IMR-90 (cell line): ENCODE measurements at regions not wholly inside any gene's neighbourhood (a gene's known extent, or its start where the extent isn't known, plus 50 kb on each side); places are given as distances from the start of the nearest gene placed in this dataset.

Experiments used
- ATAC-seq: fragments of 200-7000 bp; cut with Tn5 transposase; 2 replicates; pipeline ENCODE4 v1.9.1; 2020; ENCODE audit warnings: low read depth, mild to moderate bottlenecking, moderate library complexity
- BruUV-seq: library from RNA; stranded (reverse); fragments of 400-500 nt; replicated peaks from 2 replicates; lab custom pipeline; 2021; lab: Mats Ljungman, UMichigan
- CTCF ChIA-PET: fragments of 300-600 bp; formaldehyde crosslinking; extraction: SDS; loops from one replicate; lab custom pipeline; 2021; ENCODE audit warnings: antibody characterized with exemption; lab: Yijun Ruan, JAX
- POLR2A ChIA-PET: fragments of 300-600 bp; sonication (Branson Sonifier 250); formaldehyde crosslinking; loops from one replicate; lab custom pipeline; 2022; ENCODE audit warnings: antibody characterized with exemption; ENCODE audit not compliant: unreplicated experiment; lab: Charles Lee
- DNase-seq: peaks from one replicate; pipeline ENCODE4 v3.0.0; 2013
- H2AFZ ChIP-seq: replicated peaks from 2 replicates; pipeline ENCODE3; 2013; ENCODE audit warnings: low read length, mild to moderate bottlenecking; ENCODE audit not compliant: poor library complexity
- H2AK5ac ChIP-seq: 2 replicates; pipeline ENCODE4 v1.6.1; 2013; ENCODE audit warnings: low read depth, low read length, inconsistent platforms
- H2AK9ac ChIP-seq: replicated peaks from 2 replicates; pipeline ENCODE3; 2013; ENCODE audit warnings: mild to moderate bottlenecking, low read depth, low read length, moderate library complexity; ENCODE audit not compliant: poor library complexity
- H2BK120ac ChIP-seq: 2 replicates; pipeline ENCODE4 v1.6.1; 2013; ENCODE audit warnings: low read depth, low read length, inconsistent platforms
- H2BK15ac ChIP-seq: 3 replicates; pipeline ENCODE4 v1.6.1; 2013; ENCODE audit warnings: low read depth, low read length, inconsistent platforms
- H2BK20ac ChIP-seq: 2 replicates; pipeline ENCODE4 v1.6.1; 2013; ENCODE audit warnings: low read depth, mild to moderate bottlenecking, inconsistent platforms, low read length, moderate library complexity
- H2BK5ac ChIP-seq: 2 replicates; pipeline ENCODE4 v1.6.1; 2013; ENCODE audit warnings: mild to moderate bottlenecking, low read depth, low read length, inconsistent platforms; ENCODE audit not compliant: poor library complexity, severe bottlenecking
- H3K14ac ChIP-seq: replicated peaks from 2 replicates; pipeline ENCODE4 v1.6.1; 2013; ENCODE audit warnings: low read depth, low read length, inconsistent platforms
- H3K18ac ChIP-seq: 2 replicates; pipeline ENCODE4 v1.6.1; 2013; ENCODE audit warnings: low read depth, low read length, control low read depth
- H3K23ac ChIP-seq: 2 replicates; pipeline ENCODE4 v1.6.1; 2013; ENCODE audit warnings: low read depth, low read length, inconsistent platforms
- H3K27ac ChIP-seq: 2 replicates; pipeline ENCODE4 v1.5.1; 2013; ENCODE audit warnings: mild to moderate bottlenecking, control low read depth, low read length; ENCODE audit not compliant: insufficient read depth
- H3K27me3 ChIP-seq: 2 replicates; pipeline ENCODE4 v1.6.1; 2013; ENCODE audit warnings: low read length; ENCODE audit not compliant: control insufficient read depth, insufficient read depth
- H3K36me3 ChIP-seq: 2 replicates; pipeline ENCODE4 v1.6.1; 2013; ENCODE audit warnings: low read length, mixed read lengths; ENCODE audit not compliant: control insufficient read depth, insufficient read depth
- H3K4ac ChIP-seq: 2 replicates; pipeline ENCODE4 v1.6.1; 2013; ENCODE audit warnings: low read depth, low read length, inconsistent platforms
- H3K4me1 ChIP-seq: 2 replicates; pipeline ENCODE4 v1.6.1; 2013; ENCODE audit warnings: low read length, mixed read lengths; ENCODE audit not compliant: control insufficient read depth, insufficient read depth
- H3K4me2 ChIP-seq: 2 replicates; pipeline ENCODE4 v1.6.1; 2013; ENCODE audit warnings: low read depth, mild to moderate bottlenecking, control low read depth, low read length, moderate library complexity
- H3K4me3 ChIP-seq: 2 replicates; pipeline ENCODE4 v1.5.1; 2013; ENCODE audit warnings: low read depth, mild to moderate bottlenecking, control low read depth, low read length, moderate library complexity; ENCODE audit not compliant: insufficient read depth
- H3K56ac ChIP-seq: 2 replicates; pipeline ENCODE4 v1.6.1; 2013; ENCODE audit warnings: low read length, inconsistent platforms; ENCODE audit not compliant: insufficient read depth; ENCODE audit errors: extremely low read depth
- H3K79me1 ChIP-seq, 2 experiments: 2 replicates each; pipeline ENCODE4 v1.6.1; 2013; ENCODE audit warnings: low read length in 2 of 2, inconsistent platforms in 1 of 2, low read depth in 1 of 2
- H3K9ac ChIP-seq: 2 replicates; pipeline ENCODE4 v1.6.1; 2013; ENCODE audit warnings: low read depth, low read length, control low read depth
- H3K9me1 ChIP-seq: 2 replicates; pipeline ENCODE4 v1.6.1; 2013; ENCODE audit warnings: low read length, inconsistent platforms; ENCODE audit not compliant: insufficient read depth
- H3K9me3 ChIP-seq: 2 replicates; pipeline ENCODE4 v1.6.1; 2013; ENCODE audit warnings: low read length; ENCODE audit not compliant: control insufficient read depth, insufficient read depth
- H4K20me1 ChIP-seq: 2 replicates; pipeline ENCODE4 v1.6.1; 2013; ENCODE audit warnings: low read length, inconsistent platforms; ENCODE audit not compliant: insufficient read depth
- H4K5ac ChIP-seq: 2 replicates; pipeline ENCODE4 v1.6.1; 2013; ENCODE audit warnings: mild to moderate bottlenecking, low read depth, low read length, control low read depth
- H4K8ac ChIP-seq, 2 experiments: 2 replicates each; pipeline ENCODE4 v1.6.1; 2013; ENCODE audit warnings: low read depth in 2 of 2, low read length in 2 of 2, control low read depth in 1 of 2, inconsistent platforms in 1 of 2
- H4K91ac ChIP-seq: 2 replicates; pipeline ENCODE4 v1.6.1; 2013; ENCODE audit warnings: low read depth, low read length, inconsistent platforms; ENCODE audit not compliant: insufficient read depth
- BHLHE40 ChIP-seq: fragments of 150-350 bp; IDR thresholded peaks from 2 replicates; pipeline ENCODE4 v1.6.1; 2016; ENCODE audit warnings: mild to moderate bottlenecking, low read depth, low read length
- CHD1 ChIP-seq: IDR thresholded peaks from 2 replicates; pipeline ENCODE4 v1.6.1; 2012; ENCODE audit warnings: low read depth, low read length, improper control_type of control experiment
- FOS ChIP-seq: fragments of 150-350 bp; IDR thresholded peaks from 2 replicates; pipeline ENCODE4 v1.6.1; 2016; ENCODE audit warnings: low read depth, low read length
- MXI1 ChIP-seq: IDR thresholded peaks from 2 replicates; pipeline ENCODE4 v1.6.1; 2012; ENCODE audit warnings: low read depth, mild to moderate bottlenecking, low read length, moderate library complexity, borderline replicate concordance
- WGBS, 2 experiments: methylation state at CpG; one replicate each; pipeline versions ENCODE4 v1.1.5 to v1.1.7; 2013; ENCODE audit warnings: missing lambda C conversion rate in 2 of 2; ENCODE audit not compliant: insufficient read length in 1 of 2; ENCODE audit errors: extremely low coverage in 2 of 2; 5-methylcytosine and 5-hydroxymethylcytosine counted together
- dilution Hi-C: fragments of 300-500 bp; cut with HindIII; formaldehyde crosslinking; loops from one replicate; pipeline ENCODE4 v1.14.3; 2018; ENCODE audit warnings: low sequenced_read_pairs; ENCODE audit not compliant: unreplicated experiment
- in situ Hi-C: fragments of 300-500 bp; cut with MboI; formaldehyde crosslinking; loops from 3 replicates; pipeline ENCODE4 v1.14.3; 2019; ENCODE audit warnings: low sequenced_read_pairs, inconsistent platforms, mixed read lengths
- intact Hi-C: fragments of 100-400 bp; cut with micrococcal nuclease; formaldehyde crosslinking; loops from 2 replicates; pipeline ENCODE4 v1.10.0; 2022

- H2BK5ac ChIP-seq: no peak overlapping the region
- intact Hi-C loops (no loop called here), dilution Hi-C loops (no loop called here), in situ Hi-C loops (no loop called here)
- H2BK15ac ChIP-seq: no peak overlapping the region
- no peak overlapping the region for H2BK20ac ChIP-seq
- H3K9me3 ChIP-seq: no peaks in the 10 kb centered on the region
- H4K5ac ChIP-seq: no peak overlapping the region
- H4K20me1 ChIP-seq: no peaks in the 10 kb centered on the region
- no peak overlapping the region for H3K4ac ChIP-seq
- H3K4me3 ChIP-seq: no peak overlapping the region
- no TSS peak for BruUV-seq
- no peak overlapping the region for H4K8ac ChIP-seq
- no peak overlapping the region for H2BK120ac ChIP-seq
- H3K14ac ChIP-seq: no peak overlapping the region
- H3K79me1 ChIP-seq: no peaks in the 10 kb centered on the region
- H3K23ac ChIP-seq: no peak overlapping the region
- H2AK9ac ChIP-seq: no peak overlapping the region
- no peaks in the 10 kb centered on the region for H3K9me1 ChIP-seq
- no CpG with 5 or more reads among the region's 3 CpGs for WGBS, 2 experiments
- H4K91ac ChIP-seq: no peak overlapping the region
- CTCF ChIA-PET: interaction anchor here (0.6 kb wide), 2 partner anchors 23 to 50 kb away, joined by 3 to 4 read pairs; no protein-coding TSS in a partner anchor
- H3K27me3 ChIP-seq: no peaks in the 10 kb centered on the region
- H3K9ac ChIP-seq: no peak overlapping the region
- no peaks in the 10 kb centered on the region for H3K36me3 ChIP-seq
- TF ChIP-seq MXI1 (no peak), BHLHE40 (no peak), FOS (no peak), CHD1 (no peak)
- H3K27ac ChIP-seq: no peak overlapping the region
- POLR2A ChIA-PET: no interaction called here
- DNase-seq (no peak), ATAC-seq (no peak)
- no peak overlapping the region for H3K56ac ChIP-seq
- no peaks in the 10 kb centered on the region; the same call in 1 of the 2 replicates for H3K4me1 ChIP-seq
- no peak overlapping the region for H3K18ac ChIP-seq
- no peak overlapping the region for H2AK5ac ChIP-seq
- no peak overlapping the region for H2AFZ ChIP-seq
- H3K4me2 ChIP-seq: no peak overlapping the region
Observed at GRCh38 chr2:6446938-6447608, 418.6 kb downstream of the CMPK2 start.
